ENCODE measurements at regions not wholly inside any gene's neighbourhood (a gene's known extent, or its start where the extent isn't known, plus 50 kb on each side); places are given as distances from the start of the nearest gene placed in this dataset.
A peak's percentile ranks its signal among the peaks of the same experiment; 100 is the strongest.

GRCh38 chr5:162466011-162466410 is 398.4 kb downstream of the GABRG2 start:
- no peak overlapping the region for H3K4me3 ChIP-seq (ENCODE audit: low read length)
- DNase-seq (ENCODE audit: low read depth), result no peak
- no peak for TF ChIP-seq CTCF (conservative IDR thresholded peaks at IDR 0.05; ENCODE audit: low read depth, low read length)

GRCh38 chr5:162473041-162473714 is 405.6 kb downstream of the GABRG2 start:
- no peak for DNase-seq (ENCODE audit: low read depth)
- no peak overlapping the region for H3K4me3 ChIP-seq (ENCODE audit: low read length)
- no peak for TF ChIP-seq CTCF (conservative IDR thresholded peaks at IDR 0.05; ENCODE audit: low read depth, low read length)

- no peak for DNase-seq (ENCODE audit: low read depth)
- no peak for TF ChIP-seq CTCF (conservative IDR thresholded peaks at IDR 0.05; ENCODE audit: low read depth, low read length)
- H3K4me3 ChIP-seq (ENCODE audit: low read length), result no peak overlapping the region
Measured at GRCh38 chr5:162474239-162474638, 406.7 kb downstream of the GABRG2 start.

- DNase-seq (ENCODE audit: low read depth), result no peak
- H3K4me3 ChIP-seq (ENCODE audit: low read length), result no peak overlapping the region
- no peak for TF ChIP-seq CTCF (conservative IDR thresholded peaks at IDR 0.05; ENCODE audit: low read depth, low read length)
Measured at GRCh38 chr5:162484095-162484494, 416.5 kb downstream of the GABRG2 start.

- TF ChIP-seq CTCF (conservative IDR thresholded peaks at IDR 0.05; ENCODE audit: low read depth, low read length), result no peak
- no peak overlapping the region for H3K4me3 ChIP-seq (ENCODE audit: low read length)
- no peak for DNase-seq (ENCODE audit: low read depth)
Measured at GRCh38 chr5:162484986-162485385, 417.4 kb downstream of the GABRG2 start.

- TF ChIP-seq CTCF (conservative IDR thresholded peaks at IDR 0.05; ENCODE audit: low read depth, low read length), result no peak
- peak; percentile 23 for DNase-seq (ENCODE audit: low read depth)
- no peak overlapping the region for H3K4me3 ChIP-seq (ENCODE audit: low read length)
Measured at GRCh38 chr5:162485666-162486292, 418.2 kb downstream of the GABRG2 start.
